ENCODE measurements at regions not wholly inside any gene's neighbourhood (a gene's known extent, or its start where the extent isn't known, plus 50 kb on each side); places are given as distances from the start of the nearest gene placed in this dataset.

GRCh38 chr9:96183751-96184150, 118.2 kb downstream of the HSD17B3 start:
- TF ChIP-seq POLR2A (IDR thresholded peaks at IDR 0.05; ENCODE audit: low read depth), result no peak
- no peak for TF ChIP-seq CTCF (IDR thresholded peaks at IDR 0.05)
- no peak for TF ChIP-seq EP300 (IDR thresholded peaks at IDR 0.05)
- TF ChIP-seq POLR2AphosphoS5 (IDR thresholded peaks at IDR 0.05), result no peak

All from esophagus muscularis mucosa (tissue), 4 donors.